A673 (cell line): ENCODE measurements at regions not wholly inside any gene's neighbourhood (a gene's known extent, or its start where the extent isn't known, plus 50 kb on each side); places are given as distances from the start of the nearest gene placed in this dataset.
"Not testable (repeated sequence)": the region's sequence is repeated elsewhere in the genome, so short reads cannot be mapped to it uniquely, and the experiment has no call there.

Experiments used
- BruUV-seq: library from RNA; stranded (reverse); fragments of 400-500 nt; replicated peaks from 2 replicates; lab custom pipeline; 2021; lab: Mats Ljungman, UMichigan
- CTCF ChIA-PET: fragments of 300-600 bp; sonication (Branson Sonifier 250); formaldehyde crosslinking; loops from one replicate; lab custom pipeline; 2022; ENCODE audit warnings: antibody characterized with exemption; lab: Charles Lee
- POLR2A ChIA-PET: fragments of 300-600 bp; sonication (Branson Sonifier 250); formaldehyde crosslinking; loops from one replicate; lab custom pipeline; 2022; ENCODE audit warnings: antibody characterized with exemption; ENCODE audit not compliant: low non-redundant PET; lab: Charles Lee
- DNase-seq: peaks from one replicate; pipeline ENCODE4 v3.0.0-alpha.2; 2015; ENCODE audit warnings: low spot score
- H3K27ac ChIP-seq: fragments of 200-600 bp; sonication (generic); 2 replicates; pipeline ENCODE4 v1.5.1; 2016; ENCODE audit warnings: mixed run types, low read depth, mild to moderate bottlenecking, mixed read lengths, antibody characterized with exemption, low read length; ENCODE audit not compliant: poor library complexity, severe bottlenecking
- H3K27me3 ChIP-seq: fragments of 200-600 bp; sonication (generic); replicated peaks from 2 replicates; pipeline ENCODE4 v1.6.1; 2017; ENCODE audit warnings: mixed run types, low read depth, mild to moderate bottlenecking, mixed read lengths, antibody characterized with exemption, low read length; ENCODE audit not compliant: insufficient read depth, poor library complexity
- H3K36me3 ChIP-seq: fragments of 200-600 bp; sonication (generic); 2 replicates; pipeline ENCODE4 v1.6.1; 2016; ENCODE audit warnings: mixed run types, mild to moderate bottlenecking, mixed read lengths, antibody characterized with exemption, low read length; ENCODE audit not compliant: insufficient read depth, poor library complexity, severe bottlenecking
- H3K4me1 ChIP-seq: fragments of 200-600 bp; sonication (generic); 2 replicates; pipeline ENCODE4 v1.6.1; 2017; ENCODE audit warnings: mixed run types, mild to moderate bottlenecking, mixed read lengths, antibody characterized with exemption, low read length; ENCODE audit not compliant: insufficient read depth, poor library complexity, severe bottlenecking
- H3K4me3 ChIP-seq: fragments of 200-600 bp; sonication (generic); 2 replicates; pipeline ENCODE4 v1.5.1; 2016; ENCODE audit warnings: low read depth, mixed run types, mild to moderate bottlenecking, mixed read lengths, low read length; ENCODE audit not compliant: poor library complexity, severe bottlenecking
- H3K9me3 ChIP-seq: fragments of 200-600 bp; sonication (generic); 2 replicates; pipeline ENCODE4 v1.6.1; 2016; ENCODE audit warnings: mixed run types, low read depth, mild to moderate bottlenecking, mixed read lengths, antibody characterized with exemption, low read length; ENCODE audit not compliant: poor library complexity, severe bottlenecking
- CTCF ChIP-seq: fragments of 300-800, 200-600 bp; sonication (generic); conservative IDR thresholded peaks from 2 replicates; pipeline ENCODE4 v1.5.1; 2017; ENCODE audit warnings: low read depth, mild to moderate bottlenecking, antibody characterized with exemption, low read length, moderate library complexity, mixed read lengths
- EZH2 ChIP-seq: fragments of 200-600 bp; sonication (generic); IDR thresholded peaks from 2 replicates; pipeline ENCODE4 v1.6.1; 2017; ENCODE audit warnings: borderline replicate concordance, low read depth, mild to moderate bottlenecking, mixed read lengths, antibody characterized with exemption, low read length; ENCODE audit not compliant: poor library complexity, severe bottlenecking
- intact Hi-C: fragments of 100-400 bp; cut with micrococcal nuclease; formaldehyde crosslinking; loops from one replicate; pipeline ENCODE4 v1.10.0; 2022; ENCODE audit not compliant: unreplicated experiment

- peak; percentile 74 for DNase-seq
- H3K27me3 ChIP-seq, result no peaks in the 10 kb centered on the region
- POLR2A ChIA-PET, result no interaction called here
- H3K9me3 ChIP-seq, result peaks cover 46% of the 10 kb centered on the region
- no peak overlapping the region for H3K4me3 ChIP-seq
- H3K27ac ChIP-seq, result no peak overlapping the region
- intact Hi-C loops, result no loop called here
- CTCF ChIA-PET, result interaction anchor here (0.6 to 0.7 kb wide), 3 partner anchors 12 to 106 kb away, joined by 3 to 4 read pairs (median 4); no protein-coding TSS in a partner anchor
- TF ChIP-seq CTCF (peak; percentile 75), EZH2 (no peak)
- no TSS peak for BruUV-seq
- no peaks in the 10 kb centered on the region for H3K36me3 ChIP-seq
- H3K4me1 ChIP-seq, result no peaks in the 10 kb centered on the region
These were observed 2226.5 kb upstream of the RAG2 start for GRCh38 chr11:38824573-38824972.

DNA sequence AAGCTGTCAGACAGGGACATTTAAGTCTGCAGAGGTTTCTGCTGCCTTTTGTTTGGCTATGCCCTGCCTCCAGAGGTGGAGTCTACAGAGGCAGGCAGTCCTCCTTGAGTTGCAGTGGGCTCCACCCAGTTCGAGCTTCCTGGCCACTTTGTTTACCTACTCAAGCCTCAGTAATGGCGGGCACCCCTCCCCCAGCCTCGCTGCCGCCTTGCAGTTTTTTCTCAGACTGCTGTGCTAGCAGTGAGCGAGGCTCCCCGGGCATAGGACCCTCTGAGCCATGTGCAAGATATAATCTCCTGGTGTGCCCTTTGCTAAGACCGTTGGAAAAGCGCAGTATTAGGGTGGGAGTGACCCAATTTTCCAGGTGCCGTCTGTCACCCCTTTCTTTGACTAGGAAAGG is 2223.8 kb upstream of the RAG2 start:
- DNase-seq, H3K27ac ChIP-seq, BruUV-seq, POLR2A ChIA-PET, H3K36me3 ChIP-seq, H3K27me3 ChIP-seq, H3K4me1 ChIP-seq, intact Hi-C loops, CTCF ChIA-PET, H3K4me3 ChIP-seq: not testable (repeated sequence)
- H3K9me3 ChIP-seq, result peaks cover 20% of the 10 kb centered on the region

DNA sequence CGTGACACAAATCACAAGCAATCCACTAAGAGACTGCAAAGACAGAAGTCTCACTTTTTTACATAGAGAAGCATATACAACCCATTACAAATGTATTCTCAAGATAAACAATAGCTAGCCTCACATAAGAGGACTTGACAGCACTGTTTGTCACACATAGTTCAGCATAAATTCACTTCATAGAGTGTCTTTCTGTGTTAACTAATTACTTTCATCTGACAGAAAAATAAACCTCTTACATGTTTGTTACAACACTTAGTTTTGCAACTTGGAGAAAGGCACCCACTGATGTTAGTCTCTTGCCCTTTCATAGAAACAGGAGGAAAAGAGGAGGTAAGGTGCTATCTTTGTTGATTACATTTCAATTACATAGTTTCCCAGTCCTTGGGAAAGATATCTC is 2221.9 kb upstream of the RAG2 start:
- H3K36me3 ChIP-seq, result no peaks in the 10 kb centered on the region
- no peak for DNase-seq
- H3K9me3 ChIP-seq, result peaks cover 4% of the 10 kb centered on the region
- no peak overlapping the region for H3K27ac ChIP-seq
- BruUV-seq, result no TSS peak
- intact Hi-C loops, result no loop called here
- H3K4me1 ChIP-seq, result no peaks in the 10 kb centered on the region
- TF ChIP-seq EZH2 (no peak), CTCF (no peak)
- H3K4me3 ChIP-seq, result no peak overlapping the region
- POLR2A ChIA-PET, result no interaction called here
- no peaks in the 10 kb centered on the region for H3K27me3 ChIP-seq
- CTCF ChIA-PET, result no interaction called here

DNA sequence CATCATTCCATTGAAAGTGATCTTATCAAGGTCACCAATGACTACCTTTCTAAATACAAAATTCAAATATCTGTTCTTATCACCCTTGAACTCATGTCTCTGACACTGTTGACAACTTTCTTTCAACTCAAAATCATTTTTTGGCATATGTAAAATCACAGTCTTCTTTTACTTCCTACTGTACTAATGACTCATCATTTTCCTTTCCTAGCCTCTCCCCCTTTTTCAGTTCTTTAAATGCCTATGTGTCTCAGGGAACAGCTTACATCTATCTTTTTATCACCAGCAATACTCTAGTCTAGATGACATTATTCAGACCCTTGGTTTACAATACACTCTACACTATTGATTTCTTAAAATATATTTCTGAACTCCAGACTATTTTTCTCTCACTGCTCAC is 2220.7 kb upstream of the RAG2 start:
- Histone ChIP-seq H3K4me3 (no peak overlapping the region), H3K9me3 (no peaks in the 10 kb centered on the region), H3K27ac (no peak overlapping the region), H3K4me1 (no peaks in the 10 kb centered on the region), H3K27me3 (no peaks in the 10 kb centered on the region), H3K36me3 (no peaks in the 10 kb centered on the region)
- ChIA-PET POLR2A (no interaction called here), CTCF (no interaction called here)
- TF ChIP-seq EZH2 (no peak), CTCF (no peak)
- peak; percentile 29 for DNase-seq
- no TSS peak for BruUV-seq
- intact Hi-C loops, result no loop called here
